Mucosa of rectum (tissue), 2 donors: ENCODE measurements at regions not wholly inside any gene's neighbourhood (a gene's known extent, or its start where the extent isn't known, plus 50 kb on each side); places are given as distances from the start of the nearest gene placed in this dataset.

Source experiments
- H3K27ac ChIP-seq, 2 donors: one replicate each; pipeline ENCODE4 v1.7.0; 2013; ENCODE audit warnings: inconsistent platforms in 2 of 2, low read depth in 2 of 2, low read length in 2 of 2
- H3K27me3 ChIP-seq, 2 donors: one replicate each; pipeline ENCODE4 v1.7.0; 2013; ENCODE audit warnings: low read length in 2 of 2; ENCODE audit not compliant: control insufficient read depth in 2 of 2, insufficient read depth in 2 of 2
- H3K36me3 ChIP-seq, 2 donors: one replicate each; pipeline ENCODE4 v1.7.0; 2013; ENCODE audit warnings: low read length in 2 of 2; ENCODE audit not compliant: control insufficient read depth in 2 of 2, insufficient read depth in 2 of 2
- H3K4me1 ChIP-seq, 2 donors: one replicate each; pipeline ENCODE4 v1.7.0; 2013; ENCODE audit warnings: low read length in 2 of 2, mild to moderate bottlenecking in 1 of 2; ENCODE audit not compliant: control insufficient read depth in 2 of 2, insufficient read depth in 2 of 2
- H3K4me3 ChIP-seq, 2 donors: one replicate each; pipeline ENCODE4 v1.7.0; 2013; ENCODE audit warnings: low read length in 2 of 2
- H3K9ac ChIP-seq, 2 donors: one replicate each; pipeline ENCODE4 v1.7.0; 2013; ENCODE audit warnings: low read length in 2 of 2, low read depth in 1 of 2, mild to moderate bottlenecking in 1 of 2
- H3K9me3 ChIP-seq, 2 donors: one replicate each; pipeline ENCODE4 v1.7.0; 2013; ENCODE audit warnings: low read length in 2 of 2; ENCODE audit not compliant: control insufficient read depth in 2 of 2
- donor health status: healthy.
- donor health status: Normal muscosa, but diverticular disease.

DNA sequence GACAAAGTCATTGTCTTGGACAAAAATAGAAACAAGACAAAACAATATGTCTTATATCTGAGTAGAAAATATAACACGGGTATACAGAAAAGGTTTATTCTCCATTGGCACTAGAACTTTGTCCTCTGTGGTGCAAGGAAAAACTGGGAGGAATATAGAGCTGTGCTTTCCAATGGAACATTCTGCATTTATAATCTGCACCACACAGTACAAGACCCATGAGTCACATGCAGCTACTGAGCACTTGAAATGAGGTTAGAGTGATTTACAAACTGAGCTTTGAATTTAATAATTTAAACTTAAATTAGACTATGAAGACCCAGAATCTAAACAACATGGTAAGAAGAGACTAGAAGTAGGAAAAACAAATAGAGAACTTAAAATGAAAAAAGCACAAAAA lies 86.1 kb downstream of the RAP2A start:
- Histone ChIP-seq H3K36me3 (no peaks in the 10 kb centered on the region), H3K4me1 (no peaks in the 10 kb centered on the region), H3K9me3 (no peaks in the 10 kb centered on the region), H3K4me3 (no peak overlapping the region), H3K27me3 (no peaks in the 10 kb centered on the region), H3K9ac (no peak overlapping the region), H3K27ac (no peak overlapping the region)

DNA sequence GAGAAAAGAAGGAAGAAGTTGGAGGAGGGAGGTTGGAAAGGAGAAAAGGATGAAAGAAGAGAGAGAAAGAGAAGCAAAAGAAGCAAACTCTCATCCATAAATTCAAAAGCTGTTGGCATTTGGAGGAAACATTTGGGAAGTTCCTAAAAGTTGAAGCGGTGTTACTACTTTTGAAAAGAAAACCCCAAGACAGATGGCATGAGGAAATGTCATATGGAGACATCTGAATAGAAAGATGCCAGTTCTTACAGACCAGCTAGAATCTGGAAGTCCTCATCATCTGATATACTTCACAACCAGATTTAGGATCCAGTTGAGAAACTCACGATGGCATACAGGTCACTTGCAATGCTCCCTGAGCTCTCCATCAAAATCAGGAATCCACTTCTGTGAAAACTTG lies 86.9 kb downstream of the RAP2A start:
- H3K4me3 ChIP-seq: no peak overlapping the region
- H3K27me3 ChIP-seq: no peaks in the 10 kb centered on the region
- no peaks in the 10 kb centered on the region for H3K4me1 ChIP-seq
- no peak overlapping the region for H3K9ac ChIP-seq
- H3K9me3 ChIP-seq: no peaks in the 10 kb centered on the region
- H3K36me3 ChIP-seq: no peaks in the 10 kb centered on the region
- H3K27ac ChIP-seq: no peak overlapping the region

- H3K9me3 ChIP-seq: no peaks in the 10 kb centered on the region
- no peaks in the 10 kb centered on the region for H3K27me3 ChIP-seq
- no peak overlapping the region for H3K4me3 ChIP-seq
- no peaks in the 10 kb centered on the region for H3K36me3 ChIP-seq
- no peaks in the 10 kb centered on the region for H3K4me1 ChIP-seq
- H3K27ac ChIP-seq: no peak overlapping the region
- H3K9ac ChIP-seq: no peak overlapping the region
Measured at GRCh38 chr13:97521726-97522125, 87.8 kb downstream of the RAP2A start.

GRCh38 chr13:97522243-97522642 lies 88.3 kb downstream of the RAP2A start:
- Histone ChIP-seq H3K27me3 (no peaks in the 10 kb centered on the region), H3K9me3 (no peaks in the 10 kb centered on the region), H3K27ac (no peak overlapping the region), H3K4me1 (no peaks in the 10 kb centered on the region), H3K4me3 (no peak overlapping the region), H3K36me3 (no peaks in the 10 kb centered on the region), H3K9ac (no peak overlapping the region)

GRCh38 chr13:97526556-97526955 lies 92.6 kb downstream of the RAP2A start:
- no peak overlapping the region for H3K4me3 ChIP-seq
- no peak overlapping the region for H3K9ac ChIP-seq
- H3K9me3 ChIP-seq: no peaks in the 10 kb centered on the region
- H3K27me3 ChIP-seq: no peaks in the 10 kb centered on the region
- no peak overlapping the region for H3K27ac ChIP-seq
- no peaks in the 10 kb centered on the region for H3K36me3 ChIP-seq
- H3K4me1 ChIP-seq: no peaks in the 10 kb centered on the region

GRCh38 chr13:97528518-97528917 lies 94.5 kb downstream of the RAP2A start:
- no peak overlapping the region for H3K4me3 ChIP-seq
- no peak overlapping the region for H3K9ac ChIP-seq
- no peaks in the 10 kb centered on the region for H3K4me1 ChIP-seq
- no peaks in the 10 kb centered on the region for H3K36me3 ChIP-seq
- no peak overlapping the region for H3K27ac ChIP-seq
- no peaks in the 10 kb centered on the region for H3K27me3 ChIP-seq
- H3K9me3 ChIP-seq: no peaks in the 10 kb centered on the region

GRCh38 chr13:97534540-97534939 lies 100.6 kb downstream of the RAP2A start:
- no peak overlapping the region for H3K27ac ChIP-seq
- H3K9me3 ChIP-seq: no peaks in the 10 kb centered on the region
- no peak overlapping the region for H3K9ac ChIP-seq
- peaks cover 0 to 2% of the 10 kb centered on the region in 2 donors for H3K27me3 ChIP-seq
- no peaks in the 10 kb centered on the region for H3K36me3 ChIP-seq
- no peaks in the 10 kb centered on the region for H3K4me1 ChIP-seq
- H3K4me3 ChIP-seq: no peak overlapping the region

DNA sequence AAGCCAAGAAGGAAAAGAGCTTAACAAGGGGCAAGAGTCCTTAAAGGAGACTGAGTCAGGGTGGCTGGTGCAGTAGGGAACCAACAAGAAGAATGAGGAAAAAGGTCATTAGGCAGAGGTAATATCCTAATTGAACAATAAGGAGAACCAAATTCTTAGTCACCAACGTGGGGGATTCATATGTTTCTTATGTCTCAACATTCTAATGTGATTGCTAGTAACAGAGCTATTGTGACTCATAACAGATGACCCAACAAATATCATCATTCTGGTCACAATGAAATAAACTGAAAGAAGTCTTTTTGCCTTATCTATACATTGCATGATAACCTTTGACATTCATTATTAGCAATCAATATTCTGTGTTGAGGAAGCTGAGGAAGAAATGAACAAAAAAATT lies 101.6 kb downstream of the RAP2A start:
- no peaks in the 10 kb centered on the region for H3K9me3 ChIP-seq
- H3K9ac ChIP-seq: no peak overlapping the region
- no peak overlapping the region for H3K27ac ChIP-seq
- no peaks in the 10 kb centered on the region for H3K36me3 ChIP-seq
- no peaks in the 10 kb centered on the region for H3K4me1 ChIP-seq
- H3K4me3 ChIP-seq: no peak overlapping the region
- H3K27me3 ChIP-seq: peaks cover 0 to 2% of the 10 kb centered on the region in 2 donors

DNA sequence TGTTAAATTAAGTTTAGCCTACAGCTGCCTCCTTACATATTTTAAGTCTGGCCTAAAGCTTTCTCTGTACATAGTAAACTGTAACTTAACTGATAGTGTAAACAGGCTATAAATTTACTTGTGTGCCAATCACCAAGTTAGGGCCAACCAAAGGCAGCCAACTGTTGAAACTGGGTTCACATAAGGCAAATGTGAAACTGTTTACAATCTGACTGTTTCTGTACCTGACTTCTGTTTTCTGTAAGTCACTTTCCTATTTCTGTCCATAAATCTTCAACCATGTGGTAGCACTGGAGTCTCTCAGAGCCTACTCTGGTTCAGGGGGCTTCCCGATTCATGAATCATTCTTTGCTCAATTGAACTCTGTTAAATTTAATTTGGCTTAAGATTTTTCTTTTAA lies 103.1 kb downstream of the RAP2A start:
- Histone ChIP-seq H3K27me3 (peaks cover 0 to 2% of the 10 kb centered on the region in 2 donors), H3K36me3 (no peaks in the 10 kb centered on the region), H3K4me1 (no peaks in the 10 kb centered on the region), H3K9me3 (no peaks in the 10 kb centered on the region), H3K27ac (no peak overlapping the region), H3K9ac (no peak overlapping the region), H3K4me3 (no peak overlapping the region)

DNA sequence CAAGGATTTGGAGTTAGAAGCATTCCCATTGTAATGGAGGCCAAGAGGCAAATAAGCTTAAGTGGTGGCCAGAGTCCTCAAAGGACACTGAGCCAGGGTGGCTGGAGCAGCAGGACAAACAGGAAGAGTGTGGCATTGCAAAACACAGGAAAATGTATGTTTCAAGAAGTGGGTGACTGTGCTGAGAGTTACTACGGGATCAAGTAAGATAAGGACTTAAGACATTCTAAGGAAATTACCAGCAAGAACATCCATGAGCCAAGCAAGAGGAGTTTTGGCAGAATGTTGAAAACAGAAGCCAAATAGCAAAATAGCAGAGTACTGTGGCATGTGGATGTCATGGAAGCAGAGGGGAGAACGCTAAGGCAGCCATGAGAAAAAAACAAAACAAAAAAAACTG lies 104.2 kb downstream of the RAP2A start:
- peaks cover 0 to 2% of the 10 kb centered on the region in 2 donors for H3K27me3 ChIP-seq
- no peaks in the 10 kb centered on the region for H3K36me3 ChIP-seq
- H3K27ac ChIP-seq: no peak overlapping the region
- no peak overlapping the region for H3K9ac ChIP-seq
- no peaks in the 10 kb centered on the region for H3K4me1 ChIP-seq
- H3K4me3 ChIP-seq: no peak overlapping the region
- no peaks in the 10 kb centered on the region for H3K9me3 ChIP-seq
